ENCODE measurements at regions not wholly inside any gene's neighbourhood (a gene's known extent, or its start where the extent isn't known, plus 50 kb on each side); places are given as distances from the start of the nearest gene placed in this dataset.
"Not testable (repeated sequence)": the region's sequence is repeated elsewhere in the genome, so short reads cannot be mapped to it uniquely, and the experiment has no call there.

DNA sequence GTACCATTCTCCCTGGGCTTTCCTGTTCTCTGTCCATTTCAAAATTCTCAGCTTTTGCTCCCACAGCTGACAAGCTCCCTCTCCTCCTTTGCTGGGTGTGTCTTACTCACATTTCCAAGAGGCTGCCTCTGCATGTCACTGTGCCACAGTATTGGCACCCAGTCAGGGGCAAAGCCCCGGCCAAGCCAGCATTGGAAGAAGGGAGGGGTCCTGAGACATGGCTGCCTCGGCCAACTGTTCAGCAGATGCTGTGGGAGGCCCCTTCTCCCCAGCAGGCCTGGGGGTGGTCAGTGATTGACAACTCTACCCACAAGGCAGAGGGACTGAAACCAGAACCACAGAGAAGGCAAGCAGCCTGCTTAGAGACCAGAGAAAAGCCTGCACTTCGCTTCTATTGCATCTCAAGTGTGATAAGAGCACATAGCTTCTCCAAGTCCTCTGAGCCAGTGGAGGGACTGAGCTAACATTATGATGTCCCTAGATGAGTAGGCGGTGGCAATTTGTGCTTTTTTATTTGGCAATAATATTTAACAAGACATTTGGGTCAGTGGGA is 294.1 kb downstream of the SIPA1L2 start:
- no peak for DNase-seq

DNA sequence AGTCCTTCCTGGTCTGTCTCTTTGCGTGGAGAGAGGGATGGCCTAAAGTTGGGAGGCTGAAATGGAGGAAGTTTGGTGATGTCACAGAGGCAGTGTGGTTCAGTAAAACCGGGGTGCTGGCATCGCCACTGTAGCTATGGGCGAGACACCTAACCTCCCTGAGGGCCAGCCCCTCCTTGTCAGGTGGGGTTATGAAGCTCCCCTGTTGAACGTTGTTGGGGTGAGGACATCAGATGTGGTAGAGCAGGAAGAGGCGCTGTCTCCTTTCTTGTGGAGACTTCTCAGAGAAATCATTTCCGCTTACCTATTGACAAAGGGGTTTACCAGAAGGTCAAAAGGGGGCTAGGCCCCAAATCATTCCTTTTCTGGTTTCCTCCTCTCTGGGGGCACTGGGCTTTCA is 294.7 kb downstream of the SIPA1L2 start:
- DNase-seq: no peak

DNA sequence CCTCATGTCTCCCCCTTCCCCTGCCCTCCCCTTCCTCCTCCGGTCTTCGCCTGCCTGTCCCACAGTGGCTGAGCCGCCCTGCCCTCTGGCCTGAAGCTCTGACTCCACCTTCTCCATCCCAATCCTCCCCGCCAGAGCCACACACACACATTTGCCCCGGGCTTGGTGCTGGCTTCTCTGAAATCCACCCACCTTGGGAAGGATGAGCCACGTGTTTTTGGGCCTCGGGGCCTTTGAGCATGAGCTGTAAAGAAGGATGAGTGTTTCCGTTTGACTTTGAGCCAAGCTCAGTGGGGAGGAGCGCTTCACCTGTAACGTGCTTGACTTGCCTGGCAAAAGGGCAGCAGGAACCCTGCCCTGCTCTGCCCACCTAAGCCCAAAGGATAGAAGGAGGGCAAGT is 295.1 kb downstream of the SIPA1L2 start:
- no peak for DNase-seq

DNA sequence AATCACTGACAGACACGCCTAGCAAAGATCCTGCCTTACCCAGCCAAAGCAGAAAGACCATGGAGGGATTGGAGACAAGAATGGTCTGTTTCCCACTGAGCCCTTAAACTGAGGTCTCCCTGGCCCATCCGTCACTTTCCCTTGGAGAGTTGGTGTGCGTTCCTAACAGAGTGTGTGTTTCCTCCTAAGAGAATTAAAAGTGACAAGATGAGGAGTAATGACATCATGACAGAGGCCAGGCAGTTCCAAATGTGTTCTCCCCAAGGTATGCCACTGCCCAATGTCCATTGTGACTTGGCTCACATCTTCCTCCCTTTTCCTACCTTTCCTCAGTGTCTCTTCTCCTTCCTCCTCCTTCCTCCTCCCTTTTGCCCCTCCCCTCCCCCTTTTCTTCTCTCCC is 295.7 kb downstream of the SIPA1L2 start:
- DNase-seq: no peak

DNA sequence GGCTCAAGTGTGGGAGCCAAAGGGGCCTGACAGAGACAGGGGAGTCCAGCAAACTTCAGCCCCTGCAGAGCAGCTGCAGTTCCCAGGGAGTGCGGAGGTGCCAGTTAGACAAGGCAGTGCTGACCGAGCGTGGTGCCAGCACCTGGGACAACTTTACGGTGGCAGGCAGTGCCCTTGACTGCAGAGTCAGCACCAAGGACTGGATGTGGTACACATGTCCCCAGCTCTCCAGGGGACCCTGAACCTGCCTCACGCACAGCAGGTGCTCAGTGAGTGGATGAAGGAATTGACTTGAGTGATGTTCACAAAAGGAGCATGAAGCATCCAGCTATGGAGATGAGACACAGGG is 296.5 kb downstream of the SIPA1L2 start:
- no peak for DNase-seq

DNA sequence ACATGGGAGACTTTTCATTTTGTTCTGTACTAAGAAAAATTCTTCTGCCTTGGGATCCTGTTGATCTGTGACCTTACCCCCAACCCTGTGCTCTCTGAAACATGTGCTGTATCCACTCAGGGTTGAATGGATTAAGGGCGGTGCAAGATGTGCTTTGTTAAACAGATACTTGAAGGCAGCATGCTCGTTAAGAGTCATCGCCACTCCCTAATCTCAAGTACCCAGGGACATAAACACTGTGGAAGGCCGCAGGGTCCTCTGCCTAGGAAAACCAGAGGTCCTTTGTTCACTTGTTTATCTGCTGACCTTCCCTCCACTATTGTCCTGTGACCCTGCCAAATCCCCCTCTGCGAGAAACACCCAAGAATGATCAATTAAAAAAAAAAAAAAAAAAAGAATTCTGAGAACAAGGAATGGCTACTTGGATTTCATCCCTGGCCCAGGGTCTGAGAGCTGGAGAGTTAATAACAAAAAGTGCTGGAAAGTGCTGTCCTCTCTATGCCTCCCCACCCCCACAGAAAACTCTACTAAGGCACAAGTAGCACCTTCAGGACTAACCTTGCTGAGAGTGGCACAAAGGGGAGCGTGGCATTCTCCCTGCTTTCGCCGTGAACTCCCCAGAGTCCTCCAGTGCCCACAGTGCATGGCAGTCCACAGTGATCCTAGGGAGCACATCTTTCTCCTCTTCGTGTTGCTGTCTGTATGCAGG is 297.1 kb downstream of the SIPA1L2 start:
- DNase-seq: not testable (repeated sequence)

DNA sequence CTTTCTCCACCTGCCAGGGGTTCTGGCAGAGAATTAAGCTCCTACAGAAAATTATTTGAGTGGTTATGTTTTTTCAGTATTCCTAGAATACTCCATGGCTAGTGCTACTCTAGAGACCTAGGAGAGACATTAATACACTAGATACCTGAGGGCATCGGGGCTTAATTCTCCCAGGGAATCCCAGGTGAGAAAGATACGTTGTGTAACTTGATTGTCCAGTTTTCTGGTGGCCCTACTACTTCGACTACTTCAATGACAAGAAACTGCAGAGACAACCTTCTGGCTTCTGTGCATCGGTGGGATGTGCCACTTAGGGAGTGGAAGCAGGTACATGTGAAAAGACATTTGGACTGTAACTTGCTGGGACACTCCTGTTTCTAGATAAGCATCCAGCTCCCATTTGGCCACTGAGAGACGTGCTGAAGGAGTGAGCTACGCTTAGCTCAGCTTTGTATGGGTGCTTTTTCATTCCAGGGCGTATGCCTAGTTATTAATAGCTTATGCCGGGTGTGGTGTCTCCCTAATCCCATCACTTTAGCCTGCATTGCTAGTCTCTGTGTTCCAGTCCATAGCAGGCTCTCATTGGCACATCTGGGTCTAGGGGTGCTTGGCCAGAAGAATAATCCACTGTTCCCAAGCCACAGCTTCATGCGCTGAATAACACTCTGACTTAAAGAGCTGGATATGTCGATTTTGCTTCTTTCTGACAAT is 300.7 kb downstream of the SIPA1L2 start:
- DNase-seq: no peak

DNA sequence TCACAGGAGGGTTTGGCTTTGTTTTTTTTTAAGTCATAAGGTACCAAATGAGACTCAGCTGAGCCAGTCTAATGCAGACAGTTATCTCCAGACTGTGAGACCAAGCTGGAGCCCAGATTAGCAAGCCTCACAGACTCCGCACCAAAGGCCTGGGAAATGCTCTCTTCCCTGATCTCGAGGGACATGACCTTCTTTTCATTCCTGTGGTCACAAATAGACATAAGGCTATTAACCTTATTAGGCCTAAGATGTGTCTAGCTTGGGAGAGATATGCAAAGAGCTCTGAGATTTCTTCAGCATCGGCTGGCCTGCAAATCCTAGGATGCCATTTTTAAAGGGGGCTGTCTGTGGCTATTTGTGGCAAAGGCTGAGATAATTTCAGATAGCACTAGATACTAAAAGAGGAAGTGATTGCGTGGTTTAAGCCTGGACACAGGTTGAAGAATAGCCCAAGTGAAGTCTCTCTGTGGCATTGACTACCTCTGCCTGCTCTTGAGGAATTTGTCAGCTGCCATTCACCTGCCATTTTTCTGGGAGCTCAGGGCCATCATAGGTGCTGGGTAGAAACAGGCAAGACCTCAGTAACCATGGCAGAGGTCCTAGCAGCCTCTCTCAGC is 301.3 kb downstream of the SIPA1L2 start:
- no peak for DNase-seq

DNA sequence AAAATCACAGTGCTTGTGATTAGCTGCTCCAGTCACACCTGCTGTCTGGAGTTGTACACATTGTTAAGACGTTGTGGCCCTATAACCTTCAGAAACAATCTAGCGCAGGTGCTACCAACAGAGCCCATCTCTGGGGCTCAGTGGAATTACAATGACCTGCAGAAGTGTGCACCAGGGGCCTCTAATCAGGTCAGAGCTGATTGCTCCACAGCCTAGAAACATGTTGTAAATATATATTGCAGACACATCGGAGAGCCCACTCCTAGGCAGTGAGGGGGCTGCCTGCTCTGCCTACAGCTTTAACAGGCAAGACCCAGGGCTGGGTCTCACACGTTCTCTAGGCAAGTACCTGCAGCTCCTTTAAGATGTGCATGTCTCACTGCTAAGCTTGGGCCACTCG is 302.0 kb downstream of the SIPA1L2 start:
- DNase-seq: no peak

DNA sequence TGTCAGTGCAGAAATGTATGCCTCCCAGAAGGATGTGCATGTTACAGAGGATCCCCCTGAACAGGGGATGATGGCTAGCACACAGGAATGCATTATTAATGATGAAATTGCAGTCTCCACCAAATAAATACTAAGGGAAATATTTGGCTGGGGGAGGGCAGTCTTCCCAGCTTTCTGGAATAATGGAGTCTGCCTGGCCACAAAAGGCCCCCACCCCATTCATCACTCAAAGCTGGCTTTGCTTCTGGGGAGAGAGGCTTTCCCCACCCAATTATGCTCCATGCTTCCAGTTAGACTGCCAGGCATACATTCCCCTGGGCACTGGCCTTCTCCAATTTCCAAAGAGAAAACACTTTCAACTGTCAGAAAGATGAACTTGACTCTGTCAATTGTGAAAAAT is 302.7 kb downstream of the SIPA1L2 start:
- no peak for DNase-seq

DNA sequence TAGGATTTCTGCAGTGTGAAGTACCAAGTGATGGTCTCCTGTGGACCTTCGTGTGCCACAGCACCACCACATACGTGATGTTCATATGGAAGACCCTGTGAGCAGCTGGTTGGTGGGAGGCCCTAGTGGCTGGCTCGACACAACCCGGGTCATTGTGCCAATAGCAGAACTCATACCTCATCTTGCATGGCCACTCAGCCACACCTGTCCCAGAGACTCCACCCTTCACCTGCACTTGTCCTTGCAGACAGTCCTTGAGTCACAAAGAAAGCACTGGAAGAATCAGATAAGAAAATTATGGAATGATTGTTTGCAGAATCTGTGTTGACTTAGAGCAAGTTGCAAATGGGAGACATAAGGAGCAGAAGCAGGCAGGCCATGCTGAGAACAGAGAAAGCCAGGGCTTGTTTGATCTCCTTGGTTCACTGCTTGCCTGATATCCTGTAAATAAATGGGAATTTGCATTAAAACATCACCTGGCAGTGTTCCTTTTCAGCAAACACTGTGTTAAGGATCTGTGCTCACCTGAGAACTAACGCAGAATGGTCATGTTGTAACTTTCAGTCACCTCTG is 307.7 kb downstream of the SIPA1L2 start:
- DNase-seq: no peak

DNA sequence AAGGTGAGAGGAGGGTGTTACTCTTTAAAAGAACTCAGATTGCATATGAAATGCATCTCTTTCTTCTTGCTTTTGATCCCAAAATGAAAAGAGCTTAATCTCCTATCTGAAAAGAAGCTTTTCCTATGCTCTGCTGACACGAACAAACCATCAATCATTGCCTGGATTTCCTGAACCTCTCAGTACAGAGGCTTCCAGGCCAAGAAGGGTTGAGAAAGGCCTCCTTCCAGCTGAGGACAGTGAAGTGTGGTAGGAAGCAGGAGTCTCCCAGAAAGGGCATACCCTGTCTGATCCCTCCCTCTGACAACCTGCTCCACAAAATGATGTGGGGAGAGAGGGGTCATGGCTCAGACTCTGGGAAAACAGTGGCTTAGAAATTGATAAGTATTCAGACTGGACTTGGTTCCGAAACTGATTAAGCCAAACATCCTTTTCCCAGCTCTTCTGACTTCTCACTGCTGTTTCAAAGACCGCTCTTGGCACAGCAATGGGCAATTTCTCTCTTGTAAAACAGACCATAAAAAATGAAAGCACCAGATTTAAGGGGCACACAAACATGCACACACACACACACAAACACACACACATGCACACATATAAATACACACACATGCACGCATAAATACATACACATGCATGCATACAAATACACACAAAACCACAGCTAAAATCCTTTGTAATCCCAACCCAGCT is 310.3 kb downstream of the SIPA1L2 start:
- no peak for DNase-seq

DNA sequence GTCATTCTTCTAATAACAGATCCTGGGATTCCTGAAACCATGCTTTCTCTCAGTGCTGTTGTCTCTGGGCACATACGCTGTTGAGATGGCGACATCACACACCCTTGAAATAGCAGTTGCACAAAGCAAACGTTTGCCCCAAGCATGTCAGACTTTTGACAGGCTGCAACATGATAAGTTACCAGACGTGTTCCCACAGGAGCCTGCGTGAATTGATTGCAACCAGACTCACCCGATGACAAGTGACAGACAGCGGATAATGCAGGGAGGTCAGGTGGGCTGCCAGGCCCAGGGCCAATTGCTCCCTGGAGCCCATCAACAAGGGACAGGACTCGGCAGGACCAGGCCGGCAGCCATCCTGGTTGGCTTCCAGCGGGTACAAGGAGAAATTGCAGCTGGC is 310.9 kb downstream of the SIPA1L2 start:
- no peak for DNase-seq

DNA sequence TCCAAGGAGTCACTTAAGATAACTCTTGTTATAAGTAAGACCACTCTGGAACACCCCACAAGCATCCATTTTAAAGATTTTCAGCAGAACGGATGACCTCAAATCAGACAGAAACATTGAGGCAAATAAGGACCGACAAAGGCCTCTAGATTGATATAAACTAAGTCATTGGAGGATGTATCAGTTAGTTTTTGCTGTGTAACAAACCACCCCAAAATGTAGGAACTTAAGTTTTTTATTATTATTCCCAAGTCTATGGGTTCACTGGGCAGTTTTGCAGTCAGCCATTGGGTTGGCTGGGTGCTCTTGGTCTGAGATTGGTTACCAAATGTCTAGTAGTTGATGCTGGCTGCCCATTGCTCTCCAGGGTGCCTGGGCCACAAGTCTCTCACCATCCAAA is 311.8 kb downstream of the SIPA1L2 start:
- no peak for DNase-seq

DNA sequence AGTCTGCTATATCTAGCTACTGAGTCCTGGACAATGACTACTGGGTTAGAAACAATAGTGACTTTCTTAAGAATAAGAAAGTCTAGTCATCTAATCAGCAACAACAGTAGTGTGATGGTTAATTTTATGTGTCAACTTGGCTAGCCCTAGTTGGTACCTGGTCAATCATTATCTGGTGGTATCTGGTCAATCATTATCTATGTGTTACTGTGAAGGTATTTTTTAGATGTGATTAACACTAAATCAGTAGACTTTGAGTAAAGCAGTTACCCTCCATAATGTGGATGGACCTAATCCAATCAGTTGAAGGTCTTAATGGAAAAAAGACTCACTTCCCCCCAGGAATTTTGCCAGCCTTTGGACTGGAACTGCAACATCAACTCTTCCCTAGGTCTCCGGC is 312.6 kb downstream of the SIPA1L2 start:
- no peak for DNase-seq

DNA sequence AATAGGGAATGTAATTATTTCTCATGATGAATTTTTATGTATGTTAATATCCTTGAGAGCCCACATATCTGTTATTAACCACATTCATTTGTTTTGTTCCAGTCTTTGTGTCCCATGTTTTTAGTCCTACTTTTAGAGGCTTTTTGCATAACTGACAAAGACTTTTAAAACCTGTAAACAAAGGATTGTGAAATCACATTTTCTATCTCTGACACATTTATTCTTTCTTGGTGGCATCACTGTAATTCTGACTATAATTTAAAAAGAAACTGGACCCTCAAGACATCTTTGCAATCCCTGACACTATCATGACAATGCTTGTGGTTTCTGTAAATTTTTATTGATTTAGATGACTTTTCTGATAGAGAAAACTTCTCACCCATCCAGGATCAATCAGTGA is 313.1 kb downstream of the SIPA1L2 start:
- no peak for DNase-seq

DNA sequence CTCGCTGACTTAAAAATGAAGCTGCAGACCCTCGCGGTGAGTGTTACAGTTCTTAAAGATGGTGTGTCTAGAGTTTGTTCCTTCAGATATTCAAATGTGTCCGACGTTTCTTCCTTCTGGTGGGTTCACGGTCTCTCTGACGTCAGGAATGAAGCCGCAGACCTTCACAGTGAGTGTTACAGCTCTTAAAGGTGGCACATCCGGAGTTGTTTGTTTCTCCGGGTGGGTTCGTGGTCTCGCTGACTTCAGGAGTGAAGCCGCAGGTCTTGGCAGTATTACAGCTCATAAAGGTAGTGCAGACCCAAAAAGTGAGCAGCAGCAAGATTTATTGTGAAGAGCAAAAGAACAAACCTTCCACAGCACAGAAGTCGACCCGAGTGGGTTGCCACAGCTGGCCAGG is 316.1 kb downstream of the SIPA1L2 start:
- DNase-seq: not testable (repeated sequence)

DNA sequence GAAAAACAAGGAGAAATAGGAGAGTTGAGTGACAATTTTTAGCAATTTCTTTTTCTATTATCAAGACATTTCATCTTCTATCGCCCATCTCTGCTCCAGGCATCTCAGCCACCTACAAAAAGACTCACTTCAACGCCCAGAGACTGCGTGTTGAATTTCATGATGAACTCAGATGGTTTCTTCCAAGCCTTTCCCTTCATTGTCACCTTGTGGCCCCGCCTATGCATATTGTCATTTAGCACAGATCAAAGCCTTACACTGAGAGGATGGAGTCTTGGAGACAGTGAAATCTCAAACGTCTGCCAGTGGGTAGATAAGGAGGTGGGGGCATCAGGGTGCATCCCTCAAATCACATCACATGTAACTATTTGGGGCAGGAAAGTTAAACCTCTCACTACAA is 319.4 kb downstream of the SIPA1L2 start:
- no peak for DNase-seq

DNA sequence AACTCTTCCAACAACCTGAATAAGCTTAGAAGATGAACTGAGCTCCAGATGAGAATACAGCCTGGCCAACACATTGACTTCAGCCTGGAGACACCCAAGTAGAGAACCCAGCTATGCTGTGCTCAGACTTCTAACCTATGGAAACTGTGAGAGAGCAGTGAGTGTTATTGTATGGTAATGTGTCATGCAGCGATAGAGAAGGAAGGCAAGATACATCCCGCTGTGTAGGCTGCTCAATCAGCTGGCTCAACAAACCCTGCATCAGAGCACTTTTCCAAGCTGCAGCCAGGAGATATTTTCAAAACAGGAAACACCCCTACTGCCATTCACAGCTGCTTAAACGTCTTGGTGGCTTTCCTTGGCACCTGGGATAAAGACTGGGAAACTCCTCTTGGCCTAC is 321.3 kb downstream of the SIPA1L2 start:
- DNase-seq: no peak

DNA sequence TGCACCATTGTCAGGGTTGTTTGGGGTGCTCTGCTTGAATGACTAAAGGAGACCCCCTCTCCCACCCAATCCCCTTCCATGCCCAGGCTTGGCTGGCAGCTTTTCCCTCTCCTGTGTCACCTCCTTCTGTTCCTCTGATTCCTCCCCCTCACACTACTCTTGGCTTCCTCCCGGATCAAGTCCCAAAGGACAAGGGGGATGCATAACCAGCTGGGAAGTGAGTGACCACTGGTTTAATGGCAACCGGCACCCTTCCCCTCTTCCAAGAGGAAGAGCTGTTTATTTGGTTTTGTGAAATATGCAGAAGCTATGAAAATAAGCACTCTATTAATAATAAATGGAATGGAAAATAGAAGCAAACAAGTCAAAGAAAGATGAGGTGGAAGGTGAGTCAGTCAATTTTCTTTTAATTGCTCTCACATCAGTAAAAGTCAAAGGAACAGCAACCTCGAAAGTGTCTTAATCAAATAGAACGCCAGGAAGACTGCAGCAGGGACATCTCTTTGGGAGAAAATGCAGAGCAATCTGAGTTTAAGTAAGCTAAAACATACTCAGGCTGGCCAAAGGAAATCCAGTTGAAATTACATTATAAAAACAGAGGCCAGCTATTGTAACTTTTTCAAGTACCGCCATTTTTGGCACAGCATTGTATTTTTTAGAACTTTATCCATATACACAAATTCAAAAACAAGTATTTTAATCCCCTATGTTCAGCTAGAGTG is 322.5 kb downstream of the SIPA1L2 start:
- no peak for DNase-seq

DNA sequence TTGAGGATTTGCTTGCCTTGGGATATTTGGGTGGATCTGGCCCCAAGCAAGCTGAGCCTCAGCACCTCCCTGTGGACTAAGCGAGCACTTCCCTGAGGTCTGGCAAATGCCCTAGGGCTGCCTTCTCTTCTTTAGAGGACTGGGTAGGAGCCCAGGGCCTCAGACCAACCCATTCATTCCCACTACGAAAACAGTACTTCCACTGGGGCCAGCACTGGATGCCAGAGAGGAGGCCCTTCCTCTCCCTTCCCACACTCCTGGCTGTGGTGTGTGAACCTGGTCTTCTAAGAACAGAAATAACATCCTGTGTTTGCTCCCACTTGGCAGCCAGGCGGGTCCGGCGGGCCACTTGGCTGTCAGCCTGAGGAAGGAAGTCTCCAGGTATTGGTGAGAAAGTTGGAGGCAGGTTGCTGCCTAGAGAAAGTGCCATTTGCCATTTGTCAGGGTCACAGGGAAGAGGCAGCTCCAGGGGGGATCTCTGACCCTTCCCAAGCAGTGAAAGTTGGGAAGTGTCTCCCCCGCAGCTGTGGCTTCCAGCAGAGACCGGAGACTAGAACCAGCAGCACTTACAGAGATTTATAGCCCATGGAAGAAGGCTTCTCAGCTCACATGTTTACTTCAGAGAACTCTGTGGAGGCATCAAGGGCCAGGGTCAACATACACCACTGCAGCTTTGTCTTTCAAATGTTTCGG is 323.5 kb downstream of the SIPA1L2 start:
- DNase-seq: no peak

DNA sequence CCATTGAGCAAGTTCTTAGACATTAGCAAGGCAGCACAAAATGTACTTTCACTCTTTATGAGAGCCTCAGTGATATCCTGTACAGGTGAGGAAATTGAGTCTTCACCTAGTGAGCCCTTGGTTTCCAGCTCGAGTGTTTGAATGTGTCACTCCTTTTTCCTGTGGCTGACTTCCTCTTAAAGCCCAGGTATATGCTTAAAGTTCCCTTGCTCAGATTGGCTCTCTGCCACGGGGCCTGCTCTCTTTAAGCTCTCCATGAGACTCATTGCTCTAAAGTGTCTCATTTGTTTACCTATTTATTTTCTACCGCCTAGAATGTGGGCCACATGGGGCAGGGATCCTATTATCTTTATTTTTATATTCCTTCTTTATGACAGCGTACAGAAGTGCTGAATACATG is 324.9 kb downstream of the SIPA1L2 start:
- no peak for DNase-seq

Data from inflammatory macrophage (primary cell).